DMS53 (cell line): ENCODE measurements at regions not wholly inside any gene's neighbourhood (a gene's known extent, or its start where the extent isn't known, plus 50 kb on each side); places are given as distances from the start of the nearest gene placed in this dataset.
A peak's percentile ranks its signal among the peaks of the same experiment; 100 is the strongest.

Experiments
- DNase-seq: peaks from one replicate; lab custom pipeline; 2025; lab: John Stamatoyannopoulos, UW

- DNase-seq: no peak
Observed at GRCh38 chr3:124579641-124580040, 150.6 kb upstream of the UMPS start.

- peak; percentile 8 for DNase-seq
Observed at GRCh38 chr3:124582196-124582595, 148.1 kb upstream of the UMPS start.

DNA sequence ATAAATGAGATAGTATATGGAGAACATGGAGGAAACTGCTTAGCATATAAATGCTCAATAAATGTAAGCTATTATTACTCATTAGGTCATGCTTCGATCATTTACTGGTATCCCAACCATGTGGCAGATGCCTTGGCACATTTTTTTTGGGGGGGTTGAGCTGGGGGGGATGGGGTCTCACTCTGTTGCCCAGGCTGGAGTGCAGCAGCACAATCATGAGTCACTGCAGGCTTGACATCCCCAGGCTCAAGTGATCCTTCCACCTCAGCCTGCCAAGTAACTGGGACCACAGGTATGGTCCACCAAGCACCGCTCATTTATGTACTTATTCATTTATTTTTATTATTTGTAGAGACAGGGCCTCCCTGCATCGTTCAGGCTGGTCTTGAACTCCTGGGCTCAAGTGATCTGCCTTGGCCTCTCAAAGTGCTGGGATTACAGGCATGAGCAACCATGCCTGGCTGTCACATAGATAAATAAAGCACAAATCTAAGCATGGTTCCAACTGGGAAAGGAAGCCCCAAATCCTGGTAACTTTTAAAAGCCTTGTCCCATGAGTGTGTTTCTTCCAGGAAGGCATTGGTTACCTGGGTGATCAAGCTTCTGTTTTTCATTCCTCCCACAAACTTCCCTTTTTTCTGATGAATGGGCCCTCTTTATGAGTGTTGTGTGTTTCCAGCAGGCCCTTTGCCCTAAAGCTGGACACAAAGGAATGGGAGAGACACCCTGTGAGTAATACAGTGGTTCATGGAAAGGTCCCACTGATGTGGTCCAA, 147.4 kb upstream of the UMPS start:
- DNase-seq: no peak

GRCh38 chr3:124584245-124584551, 146.1 kb upstream of the UMPS start:
- no peak for DNase-seq

GRCh38 chr3:124584552-124585391, 145.5 kb upstream of the UMPS start:
- DNase-seq: peak; percentile 81

GRCh38 chr3:124586126-124587052, 143.9 kb upstream of the UMPS start:
- DNase-seq: no peak

DNA sequence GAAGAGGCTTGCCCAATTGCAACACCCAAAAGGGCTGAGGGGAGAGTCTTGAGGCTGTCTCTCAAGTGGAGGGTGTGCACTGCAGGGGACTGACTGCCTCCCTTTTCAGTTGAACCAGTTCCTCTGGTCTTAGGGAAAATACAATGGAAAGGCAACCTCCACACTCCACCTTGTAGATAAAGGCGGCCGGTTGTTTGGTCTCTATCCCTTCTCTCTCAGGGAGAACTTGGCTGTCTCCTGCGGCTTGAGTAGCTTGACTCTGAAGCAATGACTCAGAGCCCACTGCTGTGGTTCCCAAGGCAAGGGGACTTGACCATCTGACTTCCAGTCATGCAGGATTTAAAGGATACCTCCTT, 143.2 kb upstream of the UMPS start:
- DNase-seq: no peak

- no peak for DNase-seq
Observed at GRCh38 chr3:124588036-124588435, 142.2 kb upstream of the UMPS start.

DNA sequence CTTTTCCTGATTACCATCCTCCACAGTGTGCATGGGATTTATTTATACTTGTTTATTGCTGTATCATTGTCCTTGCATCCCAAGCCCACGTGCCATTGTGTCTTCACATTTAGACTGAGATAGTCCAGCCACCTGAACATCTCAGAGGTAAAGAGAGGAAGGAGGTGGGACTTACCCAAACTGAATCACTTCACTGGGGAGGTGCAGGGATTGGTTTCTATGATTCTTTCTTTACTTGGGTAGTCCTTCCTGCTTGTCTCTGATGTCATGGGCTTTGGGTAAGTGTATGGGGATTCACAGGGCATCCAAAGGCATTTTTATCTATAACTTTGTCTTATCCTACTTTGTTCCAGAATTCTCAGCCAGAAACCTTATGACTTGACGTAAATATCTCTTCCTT, 141.5 kb upstream of the UMPS start:
- DNase-seq: no peak

DNA sequence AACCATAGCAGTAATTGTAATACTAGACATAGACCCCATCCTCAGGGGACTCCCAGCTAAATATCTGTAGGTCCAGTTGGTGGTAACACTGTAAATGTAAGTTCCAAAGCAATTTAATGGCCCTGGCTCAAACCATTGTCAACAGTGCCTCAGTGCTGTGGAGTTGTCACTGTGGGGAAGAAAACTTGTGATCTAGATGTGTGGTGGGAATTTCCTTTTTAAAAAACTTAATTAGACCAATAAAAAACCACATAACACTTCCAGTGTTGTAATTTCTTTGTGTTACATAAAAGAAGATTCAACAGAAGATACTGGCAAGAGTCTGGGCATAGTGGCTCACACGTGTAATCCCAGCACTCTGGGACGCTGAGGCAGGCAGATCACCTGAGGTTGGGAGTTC, 138.6 kb upstream of the UMPS start:
- DNase-seq: no peak

DNA sequence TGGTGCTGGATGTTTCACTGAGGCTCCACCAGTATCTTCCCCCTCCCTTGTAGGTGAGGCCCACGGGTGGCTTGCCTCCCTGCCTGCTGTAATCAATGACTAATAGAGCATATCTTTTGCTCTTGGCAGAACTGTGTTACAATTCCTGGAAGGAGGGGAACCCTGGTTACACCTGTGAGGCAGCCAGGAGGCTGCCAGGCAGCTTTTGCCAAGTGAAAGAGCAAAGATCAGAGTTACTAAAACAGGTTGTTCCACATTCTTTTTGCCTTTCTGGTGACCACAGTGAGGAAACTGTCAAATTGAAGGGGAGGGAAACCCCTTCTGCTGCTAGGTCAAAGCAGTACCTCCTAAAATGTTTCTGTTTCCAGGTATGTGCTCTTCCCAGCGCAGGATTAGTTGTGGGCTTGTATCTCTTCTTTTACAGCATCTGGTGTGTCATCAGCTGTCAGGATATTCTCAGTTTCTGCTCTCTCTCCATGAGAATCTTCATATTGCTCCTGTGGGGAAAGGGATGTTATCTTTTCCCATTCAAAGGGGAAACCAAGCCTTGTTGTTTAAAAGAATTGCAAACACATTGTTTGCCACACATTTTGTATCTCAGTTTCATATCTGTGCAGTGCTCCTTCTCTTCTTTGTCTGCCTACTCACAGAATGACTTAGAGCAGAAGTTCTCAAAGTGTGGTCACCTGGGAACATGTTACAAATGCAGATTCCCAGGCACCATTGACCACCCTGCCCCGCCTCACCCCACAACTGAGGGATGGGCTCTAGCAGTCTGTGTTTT, 137.4 kb upstream of the UMPS start:
- DNase-seq: peak; percentile 78

DNA sequence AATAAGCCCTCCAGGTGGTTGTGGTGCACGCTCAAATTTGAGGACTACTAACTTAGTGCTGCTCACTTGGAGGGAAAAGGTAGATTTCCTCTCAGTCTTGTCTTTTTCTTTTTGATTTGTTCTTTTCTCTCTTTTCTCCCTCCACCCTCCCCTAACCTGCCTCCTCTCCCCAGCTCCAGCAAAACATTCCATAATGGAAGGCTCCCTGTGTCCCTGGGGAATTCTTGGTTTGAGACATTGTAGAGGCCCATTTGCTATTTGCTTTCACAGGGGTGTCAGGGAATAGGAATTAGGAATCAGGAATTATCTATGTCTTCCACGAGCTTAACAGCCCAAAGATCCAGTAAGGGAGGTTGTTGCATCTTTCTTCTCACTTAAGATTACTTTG, 136.8 kb upstream of the UMPS start:
- no peak for DNase-seq

- no peak for DNase-seq
Observed at GRCh38 chr3:124594581-124594980, 135.7 kb upstream of the UMPS start.

- no peak for DNase-seq
Observed at GRCh38 chr3:124597273-124597672, 133.0 kb upstream of the UMPS start.

GRCh38 chr3:124597979-124598378, 132.3 kb upstream of the UMPS start:
- no peak for DNase-seq

- no peak for DNase-seq
Observed at GRCh38 chr3:124599147-124599765, 131.0 kb upstream of the UMPS start.

DNA sequence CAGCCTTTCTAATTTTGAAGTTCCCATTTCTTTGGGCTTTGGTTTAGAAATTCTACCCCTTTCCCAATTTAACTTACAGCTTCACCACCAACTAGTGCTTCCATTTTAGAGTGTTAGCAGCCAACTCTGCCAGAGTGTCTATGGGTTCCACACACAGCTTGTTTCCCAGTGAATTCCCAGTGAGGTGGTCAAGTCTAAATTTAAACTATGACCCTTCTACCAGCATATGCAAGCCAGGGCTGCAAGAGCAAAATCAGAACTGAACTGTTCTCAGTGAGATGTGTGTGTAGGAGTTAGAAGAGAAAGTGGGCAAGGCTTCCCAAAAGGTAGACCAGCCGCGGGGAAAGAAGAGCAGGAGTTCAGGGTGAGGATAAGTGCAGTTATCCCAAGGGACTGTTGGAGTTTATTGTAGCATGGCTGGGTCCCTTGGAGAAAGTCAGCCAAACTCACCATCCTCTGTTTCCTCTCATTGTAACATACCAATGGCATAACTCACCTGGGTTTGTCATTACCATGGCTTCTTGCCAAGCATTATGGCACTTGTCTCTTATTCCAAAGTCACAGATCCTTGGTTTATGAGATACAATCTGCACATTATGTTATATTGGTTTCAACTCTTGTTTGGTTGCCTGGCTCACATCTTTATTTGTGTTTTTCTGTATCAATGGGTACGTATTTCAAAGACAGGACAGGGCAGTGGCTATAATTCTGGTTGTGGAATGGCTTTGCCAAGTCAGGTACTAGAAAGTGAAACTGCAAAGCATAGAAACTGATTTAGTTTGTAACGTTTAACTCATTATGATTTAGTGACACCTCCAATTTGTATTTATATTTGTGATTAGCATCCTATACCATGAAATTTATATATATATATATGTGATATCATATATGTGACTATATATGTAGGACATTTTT, 130.2 kb upstream of the UMPS start:
- peak; percentile 37 for DNase-seq

GRCh38 chr3:124600765-124601164, 129.5 kb upstream of the UMPS start:
- DNase-seq: no peak

DNA sequence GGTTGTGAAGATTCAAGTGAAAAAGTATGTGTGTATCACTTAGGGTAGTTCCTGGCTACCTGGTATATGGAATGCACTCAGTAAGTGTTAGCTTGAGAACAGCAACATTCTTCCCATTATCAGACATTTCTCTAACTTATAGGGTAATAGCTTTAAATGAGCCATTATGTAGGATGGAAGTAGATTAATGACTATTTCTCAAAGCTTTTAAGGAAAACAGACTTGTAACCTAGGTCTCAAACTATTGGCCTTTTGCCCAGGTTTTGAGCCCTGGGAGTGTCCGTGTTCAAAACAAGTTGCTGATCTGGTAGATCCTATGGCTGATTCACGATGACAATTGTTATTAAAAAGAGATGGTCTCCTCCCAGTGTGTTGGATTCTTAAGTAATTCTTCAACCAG, 129.1 kb upstream of the UMPS start:
- no peak for DNase-seq

DNA sequence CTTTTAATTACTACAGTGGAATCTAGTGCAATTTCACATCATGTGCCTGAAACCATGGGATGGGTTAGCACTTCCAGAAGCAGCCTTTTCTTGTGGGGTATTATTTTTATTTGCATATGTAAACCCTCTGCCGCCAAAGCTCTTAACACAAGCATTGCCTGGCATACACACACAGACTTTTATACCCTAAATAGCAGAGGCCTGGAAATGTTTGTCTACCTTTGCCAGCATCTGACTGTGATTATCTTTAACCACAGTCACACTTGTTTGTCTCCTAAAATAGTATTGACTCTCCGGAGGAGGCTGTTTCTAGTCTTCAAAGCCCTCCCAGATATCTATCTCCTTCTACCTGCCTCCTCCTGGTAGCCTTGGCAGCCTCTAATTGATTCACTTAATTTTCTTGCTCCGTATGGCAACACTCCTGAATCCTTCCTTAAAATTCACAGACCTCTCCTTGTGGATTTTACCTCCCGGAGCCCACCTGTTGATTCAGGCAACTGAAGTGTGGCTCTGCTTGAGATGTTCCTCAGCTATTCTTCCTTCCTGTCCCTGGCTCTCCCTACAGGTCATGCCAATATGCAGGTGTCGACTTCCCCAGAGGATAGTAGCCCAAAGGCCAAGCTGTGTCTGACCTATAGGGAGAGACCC, 127.1 kb upstream of the UMPS start:
- DNase-seq: no peak
